ENCODE measurements at regions not wholly inside any gene's neighbourhood (a gene's known extent, or its start where the extent isn't known, plus 50 kb on each side); places are given as distances from the start of the nearest gene placed in this dataset.
"Not testable (repeated sequence)": the region's sequence is repeated elsewhere in the genome, so short reads cannot be mapped to it uniquely, and the experiment has no call there.

DNA sequence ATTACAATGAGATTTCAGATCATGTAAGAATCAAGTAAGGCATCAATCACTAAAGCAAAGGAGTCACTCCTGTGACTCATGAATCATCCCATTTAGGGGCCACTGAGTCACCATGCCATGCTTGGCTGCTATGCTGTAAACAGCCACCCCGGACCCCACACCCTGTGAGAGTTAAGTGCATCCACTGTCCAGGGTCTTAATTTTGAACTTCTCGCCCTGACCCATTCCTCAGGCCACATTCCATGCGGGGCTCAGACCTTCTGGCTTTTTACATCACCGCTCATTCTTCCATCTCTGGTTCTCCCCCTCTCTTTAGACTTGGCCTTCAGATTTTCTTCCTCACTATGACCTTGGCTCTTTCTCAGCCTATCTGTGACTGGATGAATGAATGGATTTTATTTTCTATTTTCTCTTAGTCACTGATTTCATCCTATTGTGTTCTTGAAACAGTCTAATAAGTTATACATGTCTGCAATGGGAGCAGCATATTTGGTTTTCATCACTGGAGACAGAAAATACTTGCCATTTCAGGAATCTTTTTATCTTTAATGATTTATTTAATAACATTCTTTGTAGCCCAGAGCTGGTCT, 239.6 kb downstream of the SKIDA1 start:
- DNase-seq, result no peak

- DNase-seq, result no peak
Observed at GRCh38 chr10:21285207-21285606, 240.3 kb downstream of the SKIDA1 start.

- DNase-seq, result no peak
Observed at GRCh38 chr10:21284301-21284700, 241.2 kb downstream of the SKIDA1 start.

DNA sequence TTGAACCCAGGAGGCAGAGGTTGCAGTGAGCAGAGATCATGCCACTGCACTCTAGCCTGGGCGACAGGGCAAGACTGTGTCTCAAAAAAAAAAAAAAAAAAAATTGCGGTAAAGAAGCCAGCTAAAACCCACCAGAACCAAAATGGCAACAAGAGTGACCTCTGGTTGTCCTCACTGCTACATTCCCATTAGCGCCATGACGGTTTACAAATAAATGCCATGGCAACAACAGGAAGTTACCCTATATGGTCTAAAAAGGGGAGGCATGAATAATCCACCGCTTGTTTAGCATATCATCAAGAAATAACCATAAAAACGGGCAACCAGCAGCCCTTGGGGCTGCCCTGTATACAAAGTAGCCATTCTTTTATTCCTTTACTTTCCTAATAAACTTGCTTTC, 242.4 kb downstream of the SKIDA1 start:
- DNase-seq, result not testable (repeated sequence)

- DNase-seq, result no peak
Observed at GRCh38 chr10:21281765-21282484, 243.6 kb downstream of the SKIDA1 start.

DNA sequence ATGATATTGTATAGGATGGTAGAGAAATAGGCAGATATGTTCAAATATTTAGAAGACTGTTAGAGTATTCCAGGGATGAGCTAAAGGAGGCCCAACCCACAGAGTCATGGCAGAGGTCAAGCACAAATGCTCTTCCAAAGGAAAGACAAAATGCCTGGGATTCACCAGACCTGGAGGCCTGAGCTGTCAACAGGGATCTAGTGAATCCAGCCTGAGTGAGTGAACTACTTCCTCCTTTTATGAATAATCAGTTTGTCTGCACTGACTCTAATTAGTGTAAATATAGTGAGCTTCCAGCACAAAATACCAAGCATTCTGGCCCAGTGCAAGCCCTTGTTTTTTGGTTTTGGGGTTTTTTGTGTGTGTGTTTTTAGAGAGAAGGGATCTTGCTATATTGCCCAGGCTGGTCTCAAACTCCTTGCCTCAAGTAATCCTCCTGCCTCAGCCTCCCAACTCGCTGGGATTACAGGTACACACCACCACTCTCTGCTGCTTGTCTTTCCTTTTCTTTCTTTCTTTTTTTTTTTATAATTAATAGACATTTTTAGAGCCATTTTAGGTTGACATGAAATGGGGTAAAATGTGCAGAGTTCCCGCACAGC, 244.4 kb downstream of the SKIDA1 start:
- DNase-seq, result no peak

GRCh38 chr10:21280037-21280436, 245.4 kb downstream of the SKIDA1 start:
- no peak for DNase-seq

DNA sequence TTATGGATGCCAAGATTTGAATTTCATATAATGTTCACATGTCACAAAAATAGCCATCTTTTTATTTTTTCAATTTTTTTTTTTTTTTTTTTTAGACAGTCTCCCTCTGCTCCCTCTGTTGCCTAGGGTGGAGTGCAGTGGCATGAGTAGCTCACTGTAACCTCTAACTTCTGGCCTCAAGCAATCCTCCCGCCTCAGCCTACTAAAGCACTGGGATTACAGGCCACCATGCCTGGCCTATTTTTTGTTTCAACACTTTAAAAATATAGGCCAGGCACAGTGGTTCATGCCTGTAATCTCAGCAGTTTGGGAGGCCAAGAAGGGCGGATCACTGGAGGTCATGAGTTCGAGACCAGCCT, 246.3 kb downstream of the SKIDA1 start:
- no peak for DNase-seq

GRCh38 chr10:21278491-21279216, 246.8 kb downstream of the SKIDA1 start:
- DNase-seq, result no peak

GRCh38 chr10:21273400-21273968, 252.0 kb downstream of the SKIDA1 start:
- DNase-seq, result no peak

DNA sequence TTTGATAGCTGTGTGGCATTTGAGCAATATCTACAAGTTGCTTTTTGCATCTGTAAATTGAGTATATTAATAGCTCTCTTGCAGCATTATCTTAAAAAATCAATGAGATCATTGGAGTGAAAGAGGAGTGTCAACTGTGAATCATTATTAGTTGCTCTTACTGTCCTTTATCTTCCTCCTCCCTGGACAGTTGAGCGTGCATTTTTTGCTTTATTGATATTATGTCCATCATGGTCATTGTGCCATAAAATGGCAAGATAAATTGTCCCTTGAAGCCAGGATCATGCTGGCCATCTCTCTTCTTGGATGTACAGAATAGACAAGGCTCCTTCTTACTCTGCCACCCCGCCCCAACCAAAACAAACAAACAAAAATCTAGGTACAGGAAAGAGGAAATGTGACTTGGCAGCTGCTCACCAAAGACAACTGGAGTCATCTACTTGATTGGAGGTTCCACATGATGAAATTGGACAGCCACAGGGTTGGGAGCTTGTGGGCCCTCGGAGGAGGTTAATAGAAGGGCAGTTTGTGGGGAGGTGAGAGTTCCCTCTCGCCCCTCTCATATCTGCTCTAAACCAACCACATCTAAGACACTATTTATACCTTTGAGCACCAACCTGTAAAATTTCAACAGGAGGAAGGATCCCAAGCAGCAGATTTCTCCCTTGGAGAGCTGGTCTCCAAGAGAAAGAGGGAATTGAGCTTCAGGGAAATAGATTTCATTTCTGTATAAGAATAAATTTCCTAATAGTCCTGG, 252.7 kb downstream of the SKIDA1 start:
- DNase-seq, result no peak

DNA sequence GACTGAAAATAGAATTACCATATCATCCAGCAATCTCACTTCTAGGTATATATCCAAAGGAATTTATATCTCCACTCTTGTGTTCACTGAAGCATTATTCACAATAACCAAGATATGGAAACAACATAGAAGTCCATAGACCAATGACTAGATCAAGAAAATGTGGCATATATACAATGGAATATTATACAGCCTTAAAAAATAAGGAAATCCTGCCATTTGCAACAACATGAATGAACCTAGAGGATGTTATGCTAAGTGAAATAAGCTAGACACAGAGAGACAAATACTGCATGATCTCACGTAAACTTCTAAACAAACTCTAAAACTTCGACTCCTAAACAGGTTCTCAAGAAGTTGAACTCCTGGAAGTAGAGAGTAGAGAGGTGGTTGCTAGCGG, 254.5 kb downstream of the SKIDA1 start:
- DNase-seq, result no peak

GRCh38 chr10:21269289-21269688, 256.2 kb downstream of the SKIDA1 start:
- no peak for DNase-seq

DNA sequence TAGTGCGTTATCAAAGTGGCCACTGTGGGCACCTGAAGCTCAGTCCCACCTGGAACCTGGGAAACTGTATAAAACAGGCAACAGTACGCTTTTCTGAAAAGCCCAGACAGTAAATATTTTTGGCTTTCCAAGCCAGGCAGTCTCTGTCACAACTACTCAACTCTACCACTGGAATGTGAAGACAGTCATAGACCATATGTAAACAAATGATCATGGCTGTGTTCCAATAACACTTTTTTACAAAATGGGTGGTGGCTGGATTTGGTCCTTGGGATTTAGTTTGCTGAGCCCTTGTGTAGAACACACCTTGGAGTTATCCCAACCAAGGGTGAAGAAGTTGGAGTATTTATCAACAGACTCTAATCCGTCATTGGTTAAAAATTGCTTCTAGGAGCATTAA, 259.9 kb downstream of the SKIDA1 start:
- DNase-seq, result no peak

- DNase-seq, result no peak
Observed at GRCh38 chr10:21264271-21264670, 261.2 kb downstream of the SKIDA1 start.

- DNase-seq, result no peak
Observed at GRCh38 chr10:21263839-21264238, 261.6 kb downstream of the SKIDA1 start.

DNA sequence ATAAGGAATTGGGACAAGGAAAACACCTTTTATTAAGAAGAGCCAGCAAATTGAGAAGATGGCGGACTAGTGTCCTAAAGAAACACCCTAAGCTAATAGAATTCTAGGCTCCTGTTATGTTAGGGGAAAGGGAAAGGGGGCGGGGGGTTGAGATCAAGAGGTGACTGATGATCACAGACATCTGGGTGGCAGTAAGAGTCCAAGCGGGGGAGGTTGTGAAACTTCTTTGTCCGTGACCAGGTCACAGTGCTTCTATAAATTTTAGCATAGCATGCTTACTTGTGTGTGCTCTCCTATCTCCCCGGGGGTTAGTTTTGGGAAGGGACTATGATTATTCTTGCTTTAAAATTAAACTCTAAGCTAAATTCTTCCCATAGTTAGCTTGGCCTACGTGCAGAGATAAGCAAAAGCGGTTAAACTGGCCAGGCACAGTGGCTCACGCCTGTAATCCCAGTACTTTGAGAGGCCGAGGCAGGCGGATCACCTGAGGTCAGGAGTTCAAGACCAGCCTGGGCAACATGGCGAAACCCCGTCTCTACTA, 262.1 kb downstream of the SKIDA1 start:
- DNase-seq, result no peak

- no peak for DNase-seq
Observed at GRCh38 chr10:21261842-21262294, 263.6 kb downstream of the SKIDA1 start.

DNA sequence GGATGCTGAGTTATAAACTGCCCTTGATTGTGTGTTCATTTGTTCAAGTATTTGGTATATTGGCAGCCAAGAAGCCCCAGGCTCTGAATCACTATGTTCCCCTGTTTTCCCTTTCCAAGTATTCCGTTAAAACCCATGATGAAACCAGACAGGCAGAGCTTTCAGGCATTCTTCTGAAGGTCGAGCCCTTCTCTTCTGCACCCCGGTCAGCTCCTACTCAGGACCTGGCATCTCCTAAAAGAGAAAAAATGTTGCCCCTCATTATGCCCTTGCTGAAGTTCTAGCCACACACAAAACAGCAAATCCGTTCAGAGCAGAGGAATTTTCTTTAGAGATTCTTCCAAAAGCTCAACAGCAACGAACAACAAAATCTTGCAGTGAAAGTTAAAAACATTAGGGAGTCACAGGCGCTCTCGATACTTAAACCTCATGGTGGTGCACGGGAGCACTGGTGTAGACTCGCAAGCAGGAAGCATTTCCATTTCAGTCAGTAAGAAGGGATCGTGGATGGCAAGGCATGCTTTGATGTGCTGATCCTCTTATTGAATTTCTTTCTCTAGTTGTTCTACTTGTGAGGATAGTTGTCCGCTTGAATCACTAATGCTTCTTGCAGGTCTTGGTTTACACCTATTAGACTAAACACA, 264.9 kb downstream of the SKIDA1 start:
- no peak for DNase-seq

DNA sequence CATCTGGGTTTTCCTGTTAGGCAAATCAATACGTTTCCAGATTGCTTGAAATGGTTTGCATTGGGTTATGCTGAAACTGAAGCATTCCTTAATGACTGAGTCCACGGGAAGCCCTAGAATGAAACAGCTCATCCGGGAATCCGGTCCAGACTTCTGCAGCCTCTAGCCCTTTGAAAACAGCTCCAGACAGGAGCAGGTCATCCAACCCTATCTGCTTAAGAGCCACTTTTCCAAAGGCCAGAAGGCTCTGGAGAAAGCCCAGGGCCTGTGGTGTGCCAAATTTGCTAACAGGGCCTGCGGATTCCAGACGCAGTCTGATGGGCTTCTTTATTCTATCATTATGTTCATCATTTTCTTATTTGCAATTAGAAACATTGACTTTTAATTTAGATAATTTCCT, 265.4 kb downstream of the SKIDA1 start:
- no peak for DNase-seq

DNA sequence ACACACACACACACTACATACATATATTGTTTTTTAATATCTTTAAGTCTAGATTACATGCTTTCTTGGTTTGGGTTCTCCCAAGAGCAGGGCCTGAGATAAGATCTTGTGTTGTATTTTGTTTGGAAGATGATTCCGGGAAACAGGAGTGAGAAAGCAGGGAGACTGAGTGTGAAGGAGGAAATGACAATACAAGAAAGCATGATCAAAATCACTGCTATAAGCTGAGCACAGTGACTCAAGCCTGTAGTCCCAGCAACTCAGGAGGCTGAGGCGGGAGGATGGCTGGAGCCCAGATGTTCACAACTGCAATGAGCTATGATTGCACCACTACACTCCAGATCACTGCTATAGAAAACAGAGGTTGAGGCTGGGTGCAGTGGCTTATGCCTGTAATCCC, 267.6 kb downstream of the SKIDA1 start:
- no peak for DNase-seq

DNA sequence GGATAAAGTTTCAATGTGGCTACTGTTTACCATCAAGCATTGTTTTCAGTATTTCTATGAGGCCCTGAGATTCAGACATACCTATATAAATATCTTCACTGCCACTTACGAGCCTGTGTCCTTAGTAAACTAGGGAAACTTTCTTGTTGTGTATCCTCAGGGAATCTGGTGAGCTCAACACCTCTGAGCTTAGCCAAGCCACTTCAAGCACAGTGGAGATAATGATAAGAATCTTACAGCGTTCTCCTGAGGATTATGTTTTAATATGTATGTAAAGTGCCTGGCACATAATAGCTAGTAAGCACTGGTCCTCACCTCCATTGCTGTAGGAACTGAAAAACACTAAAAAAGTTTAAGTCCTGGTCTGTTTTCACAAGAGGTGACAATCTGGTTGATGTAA, 268.3 kb downstream of the SKIDA1 start:
- no peak for DNase-seq

Measured in NCI-H1417 treated with DMSO at 0.1 percent for 48 hours (cell line).